ENCODE measurements at regions not wholly inside any gene's neighbourhood (a gene's known extent, or its start where the extent isn't known, plus 50 kb on each side); places are given as distances from the start of the nearest gene placed in this dataset.
"Not testable (repeated sequence)": the region's sequence is repeated elsewhere in the genome, so short reads cannot be mapped to it uniquely, and the experiment has no call there.

GRCh38 chr6:113019176-113019575 lies 672.0 kb downstream of the RFPL4B start:
- ATAC-seq (ENCODE audit: low FRiP score in 2 of 2) = no peak
- no peak for DNase-seq
- Histone ChIP-seq H3K4me3 (no peak overlapping the region), H3K9me3 (no peaks in the 10 kb centered on the region), H3K4me1 (peaks cover 0 to 4% (median 0%) of the 10 kb centered on the region in 4 donors), H3K27ac (peak overlapping the region in 2 of 4 donors; percentile 12 to 49), H3K27me3 (no peaks in the 10 kb centered on the region), H3K36me3 (no peaks in the 10 kb centered on the region)
- TF ChIP-seq CTCF (IDR thresholded peaks at IDR 0.05) (no peak), POLR2AphosphoS5 (IDR thresholded peaks at IDR 0.05) (no peak), EP300 (IDR thresholded peaks at IDR 0.05) (no peak), POLR2A (IDR thresholded peaks at IDR 0.05) (no peak)
- WGBS, 2 donors = 65 to 74% methylated on average over 3 of the region's 3 CpGs

- no peaks in the 10 kb centered on the region for H3K4me1 ChIP-seq
- no peaks in the 10 kb centered on the region for H3K27me3 ChIP-seq
- DNase-seq (no peak), ATAC-seq (ENCODE audit: low FRiP score in 2 of 2) (no peak)
- no peaks in the 10 kb centered on the region for H3K36me3 ChIP-seq
- WGBS, 2 donors = 89 to 91% methylated on average over 1 of the region's 1 CpG
- H3K4me3 ChIP-seq = no peak overlapping the region
- H3K27ac ChIP-seq = no peak overlapping the region
- no peaks in the 10 kb centered on the region for H3K9me3 ChIP-seq
- TF ChIP-seq EP300 (IDR thresholded peaks at IDR 0.05) (no peak), POLR2AphosphoS5 (IDR thresholded peaks at IDR 0.05) (no peak), POLR2A (IDR thresholded peaks at IDR 0.05) (no peak), CTCF (IDR thresholded peaks at IDR 0.05) (no peak)
Measured at GRCh38 chr6:113027780-113028179, 680.6 kb downstream of the RFPL4B start.

- H3K27me3 ChIP-seq; H3K9me3 ChIP-seq; H3K4me1 ChIP-seq; H3K36me3 ChIP-seq; H3K4me3 ChIP-seq; ATAC-seq (ENCODE audit: low FRiP score in 2 of 2); DNase-seq; H3K27ac ChIP-seq: not testable (repeated sequence)
- 65 to 66% methylated on average over 2 of the region's 2 CpGs for WGBS, 2 donors
Measured at GRCh38 chr6:113029161-113029560, 682.0 kb downstream of the RFPL4B start.

- DNase-seq (no peak), ATAC-seq (ENCODE audit: low FRiP score in 2 of 2) (no peak)
- Histone ChIP-seq H3K36me3 (no peaks in the 10 kb centered on the region), H3K9me3 (no peaks in the 10 kb centered on the region), H3K4me1 (no peaks in the 10 kb centered on the region), H3K27me3 (no peaks in the 10 kb centered on the region), H3K4me3 (no peak overlapping the region), H3K27ac (no peak overlapping the region)
- TF ChIP-seq EP300 (IDR thresholded peaks at IDR 0.05) = no peak
- TF ChIP-seq POLR2AphosphoS5 (IDR thresholded peaks at IDR 0.05) = no peak
- TF ChIP-seq CTCF (IDR thresholded peaks at IDR 0.05) = no peak
- no peak for TF ChIP-seq POLR2A (IDR thresholded peaks at IDR 0.05)
- WGBS, 2 donors = 64 to 69% methylated on average over 3 of the region's 3 CpGs
Measured at GRCh38 chr6:113031591-113032238, 684.6 kb downstream of the RFPL4B start.

- DNase-seq (no peak), ATAC-seq (ENCODE audit: low FRiP score in 2 of 2) (no peak)
- H3K4me1 ChIP-seq = no peaks in the 10 kb centered on the region
- no peak overlapping the region for H3K27ac ChIP-seq
- no peaks in the 10 kb centered on the region for H3K27me3 ChIP-seq
- TF ChIP-seq POLR2A (IDR thresholded peaks at IDR 0.05) = no peak
- TF ChIP-seq POLR2AphosphoS5 (IDR thresholded peaks at IDR 0.05) = no peak
- no peak for TF ChIP-seq CTCF (IDR thresholded peaks at IDR 0.05)
- no peak for TF ChIP-seq EP300 (IDR thresholded peaks at IDR 0.05)
- WGBS, 2 donors = 88 to 90% methylated on average over 1 of the region's 1 CpG
- no peaks in the 10 kb centered on the region for H3K9me3 ChIP-seq
- H3K4me3 ChIP-seq = no peak overlapping the region
- no peaks in the 10 kb centered on the region for H3K36me3 ChIP-seq
Measured at GRCh38 chr6:113039005-113039404, 691.9 kb downstream of the RFPL4B start.
